Keratinocyte (primary cell): ENCODE measurements at regions not wholly inside any gene's neighbourhood (a gene's known extent, or its start where the extent isn't known, plus 50 kb on each side); places are given as distances from the start of the nearest gene placed in this dataset.

Experiments
- EZH2 ChIP-seq: IDR thresholded peaks from one replicate; pipeline ENCODE4 v1.6.1; 2012; ENCODE audit warnings: inconsistent platforms, mild to moderate bottlenecking, low read length, moderate library complexity
- TF ChIP-seq, protein P1 (sequence below), 3 experiments: IDR thresholded peaks in 1 of 3; conservative IDR thresholded peaks in 1 of 3; optimal IDR thresholded peaks in 1 of 3; 2 replicates in 2 of 3; 3 replicates in 1 of 3; pipeline versions ENCODE3 to v1.5.1; 2011; ENCODE audit warnings: low read length in 3 of 3, mild to moderate bottlenecking in 3 of 3, moderate library complexity in 2 of 3, control low read depth in 1 of 3, inconsistent platforms in 1 of 3; ENCODE audit not compliant: insufficient read depth in 2 of 3; ENCODE audit errors: extremely low read depth in 1 of 3

GRCh38 chr17:20805751-20806150, 226.2 kb downstream of the CDRT15L2 start:
- TF ChIP-seq, protein P1, sequence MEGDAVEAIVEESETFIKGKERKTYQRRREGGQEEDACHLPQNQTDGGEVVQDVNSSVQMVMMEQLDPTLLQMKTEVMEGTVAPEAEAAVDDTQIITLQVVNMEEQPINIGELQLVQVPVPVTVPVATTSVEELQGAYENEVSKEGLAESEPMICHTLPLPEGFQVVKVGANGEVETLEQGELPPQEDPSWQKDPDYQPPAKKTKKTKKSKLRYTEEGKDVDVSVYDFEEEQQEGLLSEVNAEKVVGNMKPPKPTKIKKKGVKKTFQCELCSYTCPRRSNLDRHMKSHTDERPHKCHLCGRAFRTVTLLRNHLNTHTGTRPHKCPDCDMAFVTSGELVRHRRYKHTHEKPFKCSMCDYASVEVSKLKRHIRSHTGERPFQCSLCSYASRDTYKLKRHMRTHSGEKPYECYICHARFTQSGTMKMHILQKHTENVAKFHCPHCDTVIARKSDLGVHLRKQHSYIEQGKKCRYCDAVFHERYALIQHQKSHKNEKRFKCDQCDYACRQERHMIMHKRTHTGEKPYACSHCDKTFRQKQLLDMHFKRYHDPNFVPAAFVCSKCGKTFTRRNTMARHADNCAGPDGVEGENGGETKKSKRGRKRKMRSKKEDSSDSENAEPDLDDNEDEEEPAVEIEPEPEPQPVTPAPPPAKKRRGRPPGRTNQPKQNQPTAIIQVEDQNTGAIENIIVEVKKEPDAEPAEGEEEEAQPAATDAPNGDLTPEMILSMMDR (optimal IDR thresholded peaks at IDR 0.05 in 1 of 3, IDR thresholded peaks at IDR 0.05 in 1 of 3, conservative IDR thresholded peaks at IDR 0.05 in 1 of 3; ENCODE audit: extremely low read depth in 1 of 3, insufficient read depth in 2 of 3, low read length in 3 of 3): no peak
- no peak for TF ChIP-seq EZH2
